ENCODE measurements at regions not wholly inside any gene's neighbourhood (a gene's known extent, or its start where the extent isn't known, plus 50 kb on each side); places are given as distances from the start of the nearest gene placed in this dataset.

DNA sequence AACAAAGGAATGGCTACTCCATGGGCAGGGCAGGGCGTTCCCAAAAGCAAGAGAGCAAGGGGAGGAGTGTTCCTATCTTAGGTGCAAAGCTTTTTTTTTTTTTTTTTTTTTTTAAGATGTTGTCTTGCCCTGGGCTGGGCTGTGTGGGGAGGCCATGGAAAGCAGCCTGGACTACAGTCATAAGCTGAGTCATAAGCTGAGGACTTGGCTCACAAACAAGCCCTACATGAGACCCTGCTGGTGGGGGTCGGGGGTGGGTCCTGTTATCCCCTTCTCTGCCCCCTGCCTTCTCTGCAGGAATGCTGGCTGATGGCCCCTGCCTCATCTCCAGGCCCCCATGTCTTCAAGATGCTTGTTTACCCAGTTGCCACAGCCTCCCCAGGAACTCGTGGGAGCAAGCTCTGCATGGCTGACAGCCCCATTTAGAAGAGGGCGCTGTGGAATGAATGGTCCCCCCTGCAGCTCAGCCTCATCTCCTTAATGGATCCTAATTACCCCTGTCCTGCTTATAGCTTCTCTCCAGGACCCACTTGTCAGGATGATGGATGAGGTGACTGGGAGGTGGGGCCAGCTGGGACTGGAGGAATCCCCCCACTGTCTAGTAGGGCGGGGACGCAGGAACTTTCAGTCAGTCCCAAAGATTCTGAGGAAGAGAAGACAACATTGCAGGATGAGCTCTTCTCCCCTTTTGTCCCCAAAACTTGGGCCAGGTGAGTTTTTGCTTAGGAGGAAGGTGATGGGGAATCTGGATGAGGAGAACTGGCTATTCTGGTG is 340.8 kb upstream of the PODXL start:
- H3K27me3 ChIP-seq (ENCODE audit: control insufficient read depth in 1 of 2, insufficient read depth in 2 of 2, low read length in 2 of 2): no peaks in the 10 kb centered on the region
- H3K4me3 ChIP-seq (ENCODE audit: low read length): no peak overlapping the region
- H3K27me3 Mint-ChIP-seq: peaks cover 2% of the 10 kb centered on the region
- no peaks in the 10 kb centered on the region for H3K4me1 Mint-ChIP-seq (ENCODE audit: low read depth)
- no peaks in the 10 kb centered on the region for H3K36me3 Mint-ChIP-seq (ENCODE audit: low read depth)
- DNase-seq (no peak), ATAC-seq (ENCODE audit: poor library complexity) (no peak)
- intact Hi-C loops (cut with DNase I, micrococcal nuclease): no loop called here
- H3K9me3 Mint-ChIP-seq: no peaks in the 10 kb centered on the region
- H3K36me3 ChIP-seq (ENCODE audit: insufficient read depth, low read length): no peaks in the 10 kb centered on the region
- no peak overlapping the region for H3K27ac ChIP-seq (ENCODE audit: low read depth in 1 of 2, low read length in 2 of 2)
- ChIA-PET CTCF (no interaction called here), POLR2A (no interaction called here)
- no peak for TF ChIP-seq CTCF (IDR thresholded peaks at IDR 0.05)
- H3K27ac Mint-ChIP-seq: no peak overlapping the region
- no peaks in the 10 kb centered on the region for H3K4me1 ChIP-seq (ENCODE audit: insufficient read depth, low read length)
- H3K9me3 ChIP-seq (ENCODE audit: control insufficient read depth in 1 of 2, insufficient read depth in 1 of 2, low read length in 2 of 2): peaks cover 0 to 8% of the 10 kb centered on the region in 2 experiments
- H3K4me3 Mint-ChIP-seq: no peak overlapping the region

- Mint-ChIP-seq H3K27ac (no peak overlapping the region), H3K27me3 (peaks cover 9% of the 10 kb centered on the region), H3K9me3 (no peaks in the 10 kb centered on the region), H3K36me3 (ENCODE audit: low read depth) (no peaks in the 10 kb centered on the region), H3K4me3 (no peak overlapping the region), H3K4me1 (ENCODE audit: low read depth) (no peaks in the 10 kb centered on the region)
- Histone ChIP-seq H3K27me3 (ENCODE audit: control insufficient read depth in 1 of 2, insufficient read depth in 2 of 2, low read length in 2 of 2) (no peaks in the 10 kb centered on the region), H3K4me1 (ENCODE audit: insufficient read depth, low read length) (no peaks in the 10 kb centered on the region), H3K9me3 (ENCODE audit: control insufficient read depth in 1 of 2, insufficient read depth in 1 of 2, low read length in 2 of 2) (peaks cover 0 to 8% of the 10 kb centered on the region in 2 experiments), H3K27ac (ENCODE audit: low read depth in 1 of 2, low read length in 2 of 2) (no peak overlapping the region), H3K36me3 (ENCODE audit: insufficient read depth, low read length) (no peaks in the 10 kb centered on the region), H3K4me3 (ENCODE audit: low read length) (no peak overlapping the region)
- no peak for TF ChIP-seq CTCF (IDR thresholded peaks at IDR 0.05)
- ATAC-seq (ENCODE audit: poor library complexity) (no peak), DNase-seq (no peak)
- ChIA-PET POLR2A (no interaction called here), CTCF (no interaction called here)
- intact Hi-C loops (cut with DNase I, micrococcal nuclease): no loop called here
These were observed 339.9 kb upstream of the PODXL start for GRCh38 chr7:131896165-131896863.

GRCh38 chr7:131895541-131896164 is 339.2 kb upstream of the PODXL start:
- intact Hi-C loops (cut with DNase I, micrococcal nuclease): no loop called here
- no peaks in the 10 kb centered on the region for H3K36me3 Mint-ChIP-seq (ENCODE audit: low read depth)
- ATAC-seq (ENCODE audit: poor library complexity) (no peak), DNase-seq (no peak)
- no peaks in the 10 kb centered on the region for H3K36me3 ChIP-seq (ENCODE audit: insufficient read depth, low read length)
- H3K9me3 Mint-ChIP-seq: no peaks in the 10 kb centered on the region
- H3K4me1 Mint-ChIP-seq (ENCODE audit: low read depth): no peaks in the 10 kb centered on the region
- no peak overlapping the region for H3K4me3 ChIP-seq (ENCODE audit: low read length)
- H3K4me1 ChIP-seq (ENCODE audit: insufficient read depth, low read length): no peaks in the 10 kb centered on the region
- H3K27me3 ChIP-seq (ENCODE audit: control insufficient read depth in 1 of 2, insufficient read depth in 2 of 2, low read length in 2 of 2): no peaks in the 10 kb centered on the region
- H3K4me3 Mint-ChIP-seq: no peak overlapping the region
- H3K27me3 Mint-ChIP-seq: peaks cover 12% of the 10 kb centered on the region
- H3K27ac ChIP-seq (ENCODE audit: low read depth in 1 of 2, low read length in 2 of 2): no peak overlapping the region
- no peak for TF ChIP-seq CTCF (IDR thresholded peaks at IDR 0.05)
- ChIA-PET CTCF (no interaction called here), POLR2A (no interaction called here)
- H3K9me3 ChIP-seq (ENCODE audit: control insufficient read depth in 1 of 2, insufficient read depth in 1 of 2, low read length in 2 of 2): peaks cover 0 to 8% of the 10 kb centered on the region in 2 experiments
- H3K27ac Mint-ChIP-seq: no peak overlapping the region
